WTC11 (cell line): ENCODE measurements at regions not wholly inside any gene's neighbourhood (a gene's known extent, or its start where the extent isn't known, plus 50 kb on each side); places are given as distances from the start of the nearest gene placed in this dataset.

Experiments
- ATAC-seq: fragments of 200-7000 bp; cut with Tn5 transposase; 2 replicates; pipeline ENCODE4 v1.10.0; 2021; ENCODE audit warnings: mild to moderate bottlenecking, moderate library complexity
- CTCF ChIA-PET: fragments of 300-600 bp; sonication (Branson Sonifier 250); formaldehyde crosslinking; loops from one replicate; lab custom pipeline; 2021; ENCODE audit warnings: antibody characterized with exemption; lab: Charles Lee
- POLR2A ChIA-PET: fragments of 350-600 bp; sonication (Branson Sonifier 250); formaldehyde crosslinking; loops from one replicate; lab custom pipeline; 2021; ENCODE audit warnings: antibody characterized with exemption; lab: Charles Lee
- DNase-seq: peaks from one replicate; pipeline ENCODE4 v3.0.0; 2021; ENCODE audit warnings: low spot score
- H3K27ac Mint-ChIP-seq: 2 replicates; pipeline ENCODE4 v1.8.0; 2021; ENCODE audit warnings: mixed read lengths
- H3K27me3 Mint-ChIP-seq: 2 replicates; pipeline ENCODE4 v1.8.0; 2021; ENCODE audit warnings: low read depth, mild to moderate bottlenecking, moderate library complexity, mixed read lengths
- H3K36me3 Mint-ChIP-seq: 2 replicates; pipeline ENCODE4 v1.8.0; 2021; ENCODE audit warnings: mixed read lengths
- H3K4me1 Mint-ChIP-seq: 2 replicates; pipeline ENCODE4 v1.8.0; 2022; ENCODE audit warnings: mixed read lengths
- H3K4me3 Mint-ChIP-seq: 2 replicates; pipeline ENCODE4 v1.8.0; 2021; ENCODE audit warnings: mild to moderate bottlenecking, moderate library complexity, mixed read lengths
- H3K9me3 Mint-ChIP-seq: 2 replicates; pipeline ENCODE4 v1.8.0; 2021; ENCODE audit warnings: mixed read lengths
- JAZF1 ChIP-seq: fragments of 250-450 bp; sonication (Bioruptor Pico); IDR thresholded peaks from 2 replicates; pipeline ENCODE4 v1.9.0; 2021; ENCODE audit warnings: moderate library complexity, mild to moderate bottlenecking, inconsistent platforms
- KAT7 ChIP-seq: sonication (generic); formaldehyde crosslinking; IDR thresholded peaks from 2 replicates; pipeline ENCODE4 v1.8.1; 2023; ENCODE audit warnings: missing genetic modification reagents, mild to moderate bottlenecking, borderline replicate concordance
- NFATC4 ChIP-seq: fragments of 250-450 bp; sonication (Bioruptor Pico); IDR thresholded peaks from 2 replicates; pipeline ENCODE4 v1.9.0; 2021; ENCODE audit warnings: mild to moderate bottlenecking
- NR1H2 ChIP-seq: sonication (generic); formaldehyde crosslinking; IDR thresholded peaks from 2 replicates; pipeline ENCODE4 v1.9.0; 2021; ENCODE audit warnings: mild to moderate bottlenecking, moderate library complexity, missing genetic modification reagents
- SMAD3 ChIP-seq: sonication (generic); formaldehyde crosslinking; IDR thresholded peaks from 2 replicates; pipeline ENCODE4 v1.8.0; 2022; ENCODE audit warnings: missing genetic modification reagents, mild to moderate bottlenecking, borderline replicate concordance
- SP1 ChIP-seq: sonication (generic); formaldehyde crosslinking; conservative IDR thresholded peaks from 2 replicates; pipeline ENCODE4 v1.8.1; 2022; ENCODE audit warnings: missing genetic modification reagents
- STAT6 ChIP-seq: sonication (generic); formaldehyde crosslinking; conservative IDR thresholded peaks from 2 replicates; pipeline ENCODE4 v1.8.1; 2023; ENCODE audit warnings: mild to moderate bottlenecking, low read depth, missing genetic modification reagents, moderate library complexity
- ZNF121 ChIP-seq: sonication (generic); formaldehyde crosslinking; IDR thresholded peaks from 2 replicates; pipeline ENCODE4 v1.8.0; 2023; ENCODE audit warnings: missing genetic modification reagents
- ZNF232 ChIP-seq: sonication (generic); formaldehyde crosslinking; IDR thresholded peaks from 2 replicates; pipeline ENCODE4 v1.8.0; 2022; ENCODE audit warnings: mild to moderate bottlenecking, missing genetic modification reagents
- ZNF317 ChIP-seq: sonication (generic); formaldehyde crosslinking; IDR thresholded peaks from 2 replicates; pipeline ENCODE4 v1.8.1; 2023; ENCODE audit warnings: low read depth, mild to moderate bottlenecking, moderate library complexity, missing genetic modification reagents, borderline replicate concordance
- ZNF396 ChIP-seq: fragments of 250-450 bp; sonication (Bioruptor Pico); IDR thresholded peaks from 2 replicates; pipeline ENCODE4 v1.8.0; 2021; ENCODE audit warnings: mild to moderate bottlenecking, moderate library complexity, borderline replicate concordance
- ZNF671 ChIP-seq: fragments of 250-450 bp; sonication (Bioruptor Pico); IDR thresholded peaks from 2 replicates; pipeline ENCODE4 v1.8.0; 2021; ENCODE audit warnings: mild to moderate bottlenecking
- TF ChIP-seq, protein P1 (sequence below): sonication (generic); formaldehyde crosslinking; IDR thresholded peaks from 2 replicates; pipeline ENCODE4 v1.8.0; 2022; ENCODE audit warnings: mild to moderate bottlenecking, missing genetic modification reagents
- TF ChIP-seq, protein P2 (sequence below): sonication (generic); formaldehyde crosslinking; IDR thresholded peaks from 2 replicates; pipeline ENCODE4 v1.8.1; 2023; ENCODE audit warnings: mild to moderate bottlenecking, moderate library complexity, missing genetic modification reagents
- TF ChIP-seq, protein P3 (sequence below): fragments of 250-450 bp; sonication (Bioruptor Pico); IDR thresholded peaks from 2 replicates; pipeline ENCODE4 v1.9.0; 2021; ENCODE audit warnings: moderate library complexity, mild to moderate bottlenecking, inconsistent platforms, borderline replicate concordance
- TF ChIP-seq, protein P4 (sequence below): sonication (generic); formaldehyde crosslinking; IDR thresholded peaks from 2 replicates; pipeline ENCODE4 v1.8.0; 2023; ENCODE audit warnings: missing genetic modification reagents, mild to moderate bottlenecking, borderline replicate concordance

DNA sequence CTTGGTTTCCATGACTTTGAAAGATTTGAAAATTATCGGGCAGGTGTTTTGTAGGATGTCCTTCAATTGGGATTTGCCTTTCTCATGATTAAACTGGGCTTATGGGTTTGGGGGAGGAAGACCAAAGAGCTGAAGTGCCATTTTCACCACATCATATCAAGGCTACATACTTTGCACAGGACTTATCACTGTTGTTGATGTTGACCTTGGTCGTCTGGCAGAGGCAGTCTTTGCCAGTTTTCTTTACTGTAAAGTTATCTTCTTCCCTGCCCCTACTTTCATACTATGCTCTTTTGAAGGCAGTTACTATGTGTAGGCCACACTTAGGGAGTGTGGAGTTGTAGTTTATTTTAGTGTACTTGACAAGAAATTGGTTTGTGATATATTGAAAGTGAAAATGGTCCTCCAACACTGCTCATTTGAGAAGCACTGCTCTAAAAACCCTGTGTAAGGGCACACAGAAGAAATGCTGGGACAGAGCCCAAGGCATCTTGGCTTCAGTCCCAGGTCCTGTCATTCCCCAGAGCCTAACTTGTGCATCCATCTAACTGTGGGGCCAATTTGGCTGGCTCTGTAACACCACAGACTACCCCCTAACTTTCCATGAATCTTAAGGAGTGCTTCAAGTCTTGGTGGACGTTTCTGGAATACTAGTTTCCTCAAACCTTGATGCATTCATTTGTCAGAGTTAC, 384.9 kb downstream of the KCNRG start:
- peaks cover 18% of the 10 kb centered on the region for H3K9me3 Mint-ChIP-seq
- H3K27ac Mint-ChIP-seq = no peak overlapping the region
- TF ChIP-seq NFATC4 (CRISPR knock-in tag) (no peak), SMAD3 (no peak), ZNF396 (CRISPR knock-in tag) (no peak), STAT6 (no peak), ZNF671 (CRISPR knock-in tag) (no peak), SP1 (CRISPR knock-in tag) (no peak), ZNF232 (CRISPR knock-in tag) (no peak), JAZF1 (CRISPR knock-in tag) (no peak), NR1H2 (CRISPR knock-in tag) (no peak), ZNF121 (CRISPR knock-in tag) (no peak), KAT7 (no peak), ZNF317 (no peak)
- TF ChIP-seq, protein P1, sequence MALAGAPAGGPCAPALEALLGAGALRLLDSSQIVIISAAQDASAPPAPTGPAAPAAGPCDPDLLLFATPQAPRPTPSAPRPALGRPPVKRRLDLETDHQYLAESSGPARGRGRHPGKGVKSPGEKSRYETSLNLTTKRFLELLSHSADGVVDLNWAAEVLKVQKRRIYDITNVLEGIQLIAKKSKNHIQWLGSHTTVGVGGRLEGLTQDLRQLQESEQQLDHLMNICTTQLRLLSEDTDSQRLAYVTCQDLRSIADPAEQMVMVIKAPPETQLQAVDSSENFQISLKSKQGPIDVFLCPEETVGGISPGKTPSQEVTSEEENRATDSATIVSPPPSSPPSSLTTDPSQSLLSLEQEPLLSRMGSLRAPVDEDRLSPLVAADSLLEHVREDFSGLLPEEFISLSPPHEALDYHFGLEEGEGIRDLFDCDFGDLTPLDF (CRISPR knock-in tag) = no peak
- TF ChIP-seq, protein P2, sequence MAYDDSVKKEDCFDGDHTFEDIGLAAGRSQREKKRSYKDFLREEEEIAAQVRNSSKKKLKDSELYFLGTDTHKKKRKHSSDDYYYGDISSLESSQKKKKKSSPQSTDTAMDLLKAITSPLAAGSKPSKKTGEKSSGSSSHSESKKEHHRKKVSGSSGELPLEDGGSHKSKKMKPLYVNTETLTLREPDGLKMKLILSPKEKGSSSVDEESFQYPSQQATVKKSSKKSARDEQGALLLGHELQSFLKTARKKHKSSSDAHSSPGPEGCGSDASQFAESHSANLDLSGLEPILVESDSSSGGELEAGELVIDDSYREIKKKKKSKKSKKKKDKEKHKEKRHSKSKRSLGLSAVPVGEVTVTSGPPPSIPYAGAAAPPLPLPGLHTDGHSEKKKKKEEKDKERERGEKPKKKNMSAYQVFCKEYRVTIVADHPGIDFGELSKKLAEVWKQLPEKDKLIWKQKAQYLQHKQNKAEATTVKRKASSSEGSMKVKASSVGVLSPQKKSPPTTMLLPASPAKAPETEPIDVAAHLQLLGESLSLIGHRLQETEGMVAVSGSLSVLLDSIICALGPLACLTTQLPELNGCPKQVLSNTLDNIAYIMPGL = no peak
- TF ChIP-seq, protein P3, sequence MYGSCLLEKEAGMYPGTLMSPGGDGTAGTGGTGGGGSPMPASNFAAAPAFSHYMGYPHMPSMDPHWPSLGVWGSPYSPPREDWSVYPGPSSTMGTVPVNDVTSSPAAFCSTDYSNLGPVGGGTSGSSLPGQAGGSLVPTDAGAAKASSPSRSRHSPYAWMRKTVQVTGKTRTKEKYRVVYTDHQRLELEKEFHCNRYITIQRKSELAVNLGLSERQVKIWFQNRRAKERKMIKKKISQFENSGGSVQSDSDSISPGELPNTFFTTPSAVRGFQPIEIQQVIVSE (CRISPR knock-in tag) = no peak
- TF ChIP-seq, protein P4, sequence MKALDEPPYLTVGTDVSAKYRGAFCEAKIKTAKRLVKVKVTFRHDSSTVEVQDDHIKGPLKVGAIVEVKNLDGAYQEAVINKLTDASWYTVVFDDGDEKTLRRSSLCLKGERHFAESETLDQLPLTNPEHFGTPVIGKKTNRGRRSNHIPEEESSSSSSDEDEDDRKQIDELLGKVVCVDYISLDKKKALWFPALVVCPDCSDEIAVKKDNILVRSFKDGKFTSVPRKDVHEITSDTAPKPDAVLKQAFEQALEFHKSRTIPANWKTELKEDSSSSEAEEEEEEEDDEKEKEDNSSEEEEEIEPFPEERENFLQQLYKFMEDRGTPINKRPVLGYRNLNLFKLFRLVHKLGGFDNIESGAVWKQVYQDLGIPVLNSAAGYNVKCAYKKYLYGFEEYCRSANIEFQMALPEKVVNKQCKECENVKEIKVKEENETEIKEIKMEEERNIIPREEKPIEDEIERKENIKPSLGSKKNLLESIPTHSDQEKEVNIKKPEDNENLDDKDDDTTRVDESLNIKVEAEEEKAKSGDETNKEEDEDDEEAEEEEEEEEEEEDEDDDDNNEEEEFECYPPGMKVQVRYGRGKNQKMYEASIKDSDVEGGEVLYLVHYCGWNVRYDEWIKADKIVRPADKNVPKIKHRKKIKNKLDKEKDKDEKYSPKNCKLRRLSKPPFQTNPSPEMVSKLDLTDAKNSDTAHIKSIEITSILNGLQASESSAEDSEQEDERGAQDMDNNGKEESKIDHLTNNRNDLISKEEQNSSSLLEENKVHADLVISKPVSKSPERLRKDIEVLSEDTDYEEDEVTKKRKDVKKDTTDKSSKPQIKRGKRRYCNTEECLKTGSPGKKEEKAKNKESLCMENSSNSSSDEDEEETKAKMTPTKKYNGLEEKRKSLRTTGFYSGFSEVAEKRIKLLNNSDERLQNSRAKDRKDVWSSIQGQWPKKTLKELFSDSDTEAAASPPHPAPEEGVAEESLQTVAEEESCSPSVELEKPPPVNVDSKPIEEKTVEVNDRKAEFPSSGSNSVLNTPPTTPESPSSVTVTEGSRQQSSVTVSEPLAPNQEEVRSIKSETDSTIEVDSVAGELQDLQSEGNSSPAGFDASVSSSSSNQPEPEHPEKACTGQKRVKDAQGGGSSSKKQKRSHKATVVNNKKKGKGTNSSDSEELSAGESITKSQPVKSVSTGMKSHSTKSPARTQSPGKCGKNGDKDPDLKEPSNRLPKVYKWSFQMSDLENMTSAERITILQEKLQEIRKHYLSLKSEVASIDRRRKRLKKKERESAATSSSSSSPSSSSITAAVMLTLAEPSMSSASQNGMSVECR = no peak
- TF ChIP-seq, all 79 proteins: peak for 0
- no peak overlapping the region for H3K4me3 Mint-ChIP-seq
- H3K27me3 Mint-ChIP-seq = no peaks in the 10 kb centered on the region
- no peaks in the 10 kb centered on the region for H3K4me1 Mint-ChIP-seq
- H3K36me3 Mint-ChIP-seq = peaks cover 23% of the 10 kb centered on the region
- POLR2A ChIA-PET = no interaction called here
- no peak for DNase-seq
- CTCF ChIA-PET = no interaction called here
- no peak for ATAC-seq
